Vagina (tissue), 2 donors: ENCODE measurements at regions not wholly inside any gene's neighbourhood (a gene's known extent, or its start where the extent isn't known, plus 50 kb on each side); places are given as distances from the start of the nearest gene placed in this dataset.

Experiments
- CTCF ChIP-seq, 3 experiments: fragments of 450-650 bp in 2 of 3; fragments of 200-600 bp in 1 of 3; sonication (generic) in 1 of 3; IDR thresholded peaks; one replicate each; pipeline ENCODE4 v1.5.1; 2017 to 2019; ENCODE audit warnings: antibody characterized with exemption in 3 of 3, mild to moderate bottlenecking in 2 of 3, moderate library complexity in 2 of 3
- POLR2AphosphoS5 ChIP-seq, 2 donors: sonication (generic); formaldehyde crosslinking; IDR thresholded peaks; one replicate each; pipeline ENCODE4 v1.9.0; 2017; ENCODE audit warnings: antibody characterized with exemption in 2 of 2, mild to moderate bottlenecking in 2 of 2, low read depth in 1 of 2; ENCODE audit not compliant: insufficient read depth in 1 of 2

GRCh38 chr3:95826419-95826818, 988.0 kb upstream of the EPHA6 start:
- TF ChIP-seq CTCF (IDR thresholded peaks at IDR 0.05), result no peak
- no peak for TF ChIP-seq POLR2AphosphoS5 (IDR thresholded peaks at IDR 0.05; ENCODE audit: insufficient read depth in 1 of 2, low read depth in 1 of 2)
